Endothelial cell of umbilical vein (primary cell): ENCODE measurements at regions not wholly inside any gene's neighbourhood (a gene's known extent, or its start where the extent isn't known, plus 50 kb on each side); places are given as distances from the start of the nearest gene placed in this dataset.

Experiments used
- EZH2 ChIP-seq: IDR thresholded peaks from 2 replicates; pipeline ENCODE4 v1.6.1; 2012; ENCODE audit warnings: borderline replicate concordance, low read depth, mild to moderate bottlenecking, moderate library complexity, low read length, inconsistent platforms; ENCODE audit not compliant: severe bottlenecking
- JUN ChIP-seq: IDR thresholded peaks from 2 replicates; pipeline ENCODE4 v1.6.1; 2011; ENCODE audit warnings: borderline replicate concordance, low read depth; ENCODE audit not compliant: insufficient read length, insufficient read depth
- MAX ChIP-seq: IDR thresholded peaks from 2 replicates; pipeline ENCODE4 v1.6.1; 2011; ENCODE audit not compliant: insufficient read depth, insufficient read length
- MYC ChIP-seq: IDR thresholded peaks from one replicate; pipeline ENCODE4 v1.6.1; 2011; ENCODE audit warnings: mild to moderate bottlenecking, low read depth, low read length
- POLR2A ChIP-seq: IDR thresholded peaks from 2 replicates; pipeline ENCODE4 v1.6.1; 2012; ENCODE audit warnings: low read depth, mild to moderate bottlenecking, control low read depth, low read length
- POLR2AphosphoS5 ChIP-seq: IDR thresholded peaks from 2 replicates; pipeline ENCODE4 v1.6.1; 2012; ENCODE audit warnings: low read depth, mild to moderate bottlenecking, control low read depth, low read length, moderate library complexity; ENCODE audit not compliant: insufficient read depth
- TF ChIP-seq, protein P1 (sequence below), 2 donors: IDR thresholded peaks; 1 replicate in 1 of 2; 2 replicates in 1 of 2; pipeline ENCODE4 v1.5.1; 2011; ENCODE audit warnings: low read length in 2 of 2, mild to moderate bottlenecking in 2 of 2, moderate library complexity in 2 of 2, control low read depth in 1 of 2, inconsistent platforms in 1 of 2, low read depth in 1 of 2; ENCODE audit not compliant: insufficient read depth in 1 of 2; ENCODE audit errors: extremely low read depth in 1 of 2

GRCh38 chr1:213876531-213876930 is 111.2 kb upstream of the PROX1 start:
- TF ChIP-seq, protein P1, sequence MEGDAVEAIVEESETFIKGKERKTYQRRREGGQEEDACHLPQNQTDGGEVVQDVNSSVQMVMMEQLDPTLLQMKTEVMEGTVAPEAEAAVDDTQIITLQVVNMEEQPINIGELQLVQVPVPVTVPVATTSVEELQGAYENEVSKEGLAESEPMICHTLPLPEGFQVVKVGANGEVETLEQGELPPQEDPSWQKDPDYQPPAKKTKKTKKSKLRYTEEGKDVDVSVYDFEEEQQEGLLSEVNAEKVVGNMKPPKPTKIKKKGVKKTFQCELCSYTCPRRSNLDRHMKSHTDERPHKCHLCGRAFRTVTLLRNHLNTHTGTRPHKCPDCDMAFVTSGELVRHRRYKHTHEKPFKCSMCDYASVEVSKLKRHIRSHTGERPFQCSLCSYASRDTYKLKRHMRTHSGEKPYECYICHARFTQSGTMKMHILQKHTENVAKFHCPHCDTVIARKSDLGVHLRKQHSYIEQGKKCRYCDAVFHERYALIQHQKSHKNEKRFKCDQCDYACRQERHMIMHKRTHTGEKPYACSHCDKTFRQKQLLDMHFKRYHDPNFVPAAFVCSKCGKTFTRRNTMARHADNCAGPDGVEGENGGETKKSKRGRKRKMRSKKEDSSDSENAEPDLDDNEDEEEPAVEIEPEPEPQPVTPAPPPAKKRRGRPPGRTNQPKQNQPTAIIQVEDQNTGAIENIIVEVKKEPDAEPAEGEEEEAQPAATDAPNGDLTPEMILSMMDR (IDR thresholded peaks at IDR 0.05; ENCODE audit: extremely low read depth in 1 of 2, insufficient read depth in 1 of 2, low read depth in 1 of 2, low read length in 2 of 2): no peak
- TF ChIP-seq MYC: no peak
- TF ChIP-seq POLR2AphosphoS5: no peak
- TF ChIP-seq POLR2A: no peak
- TF ChIP-seq JUN: no peak
- no peak for TF ChIP-seq MAX
- no peak for TF ChIP-seq EZH2
